Mesendoderm (in vitro differentiated cells): ENCODE measurements at regions not wholly inside any gene's neighbourhood (a gene's known extent, or its start where the extent isn't known, plus 50 kb on each side); places are given as distances from the start of the nearest gene placed in this dataset.

Experiments used
- DNase-seq: peaks from one replicate; pipeline ENCODE4 v3.0.0; 2013
- H2AK5ac ChIP-seq: 2 replicates; pipeline ENCODE4 v1.6.1; 2013; ENCODE audit warnings: low read length, inconsistent platforms
- H2BK120ac ChIP-seq: 2 replicates; pipeline ENCODE4 v1.6.1; 2013; ENCODE audit warnings: low read depth, mild to moderate bottlenecking, low read length, moderate library complexity, mixed read lengths
- H2BK15ac ChIP-seq: replicated peaks from 2 replicates; pipeline ENCODE4 v1.6.1; 2013; ENCODE audit warnings: low read depth, mild to moderate bottlenecking, moderate library complexity
- H2BK5ac ChIP-seq: 2 replicates; pipeline ENCODE4 v1.6.1; 2013; ENCODE audit warnings: low read length, inconsistent platforms
- H3K18ac ChIP-seq: 2 replicates; pipeline ENCODE4 v1.6.1; 2013; ENCODE audit warnings: mild to moderate bottlenecking, low read length, mixed read lengths
- H3K23ac ChIP-seq: one replicate; pipeline ENCODE4 v1.6.1; 2013; ENCODE audit warnings: low read length
- H3K27ac ChIP-seq: 2 replicates; pipeline ENCODE4 v1.5.1; 2013; ENCODE audit warnings: low read depth, mild to moderate bottlenecking, inconsistent platforms, low read length, moderate library complexity
- H3K27me3 ChIP-seq: 2 replicates; pipeline ENCODE4 v1.6.1; 2013; ENCODE audit warnings: low read length, control low read depth, mild to moderate bottlenecking, inconsistent platforms; ENCODE audit not compliant: insufficient read depth, poor library complexity
- H3K36me3 ChIP-seq: 2 replicates; pipeline ENCODE4 v1.6.1; 2013; ENCODE audit warnings: low read length, inconsistent platforms; ENCODE audit not compliant: control insufficient read depth, insufficient read depth
- H3K4ac ChIP-seq: one replicate; pipeline ENCODE4 v1.6.1; 2013; ENCODE audit warnings: low read depth, mild to moderate bottlenecking, low read length, moderate library complexity
- H3K4me1 ChIP-seq: 2 replicates; pipeline ENCODE4 v1.6.1; 2013; ENCODE audit warnings: low read depth, low read length, inconsistent platforms; ENCODE audit not compliant: control insufficient read depth
- H3K4me2 ChIP-seq: 2 replicates; pipeline ENCODE4 v1.6.1; 2013; ENCODE audit warnings: low read length
- H3K4me3 ChIP-seq: 2 replicates; pipeline ENCODE4 v1.5.1; 2013; ENCODE audit warnings: mild to moderate bottlenecking, low read length
- H3K56ac ChIP-seq: one replicate; pipeline ENCODE4 v1.6.1; 2013; ENCODE audit warnings: low read length
- H3K79me1 ChIP-seq: 2 replicates; pipeline ENCODE4 v1.6.1; 2013; ENCODE audit warnings: low read length, inconsistent platforms
- H3K79me2 ChIP-seq: 2 replicates; pipeline ENCODE4 v1.6.1; 2013; ENCODE audit warnings: mild to moderate bottlenecking, low read length; ENCODE audit not compliant: control insufficient read depth, insufficient read depth
- H3K9ac ChIP-seq: 2 replicates; pipeline ENCODE4 v1.6.1; 2013; ENCODE audit warnings: low read length, inconsistent platforms
- H4K5ac ChIP-seq: one replicate; pipeline ENCODE4 v1.6.1; 2013; ENCODE audit warnings: low read length
- H4K8ac ChIP-seq: one replicate; pipeline ENCODE4 v1.6.1; 2013; ENCODE audit warnings: low read depth, mild to moderate bottlenecking, control low read depth, low read length, moderate library complexity
- WGBS: extraction: QIAGEN DNeasy Blood & Tissue Kit; methylation state at CpG from one replicate; pipeline ENCODE4 v1.1.7; 2013; ENCODE audit warnings: low lambda C conversion rate, missing lambda C conversion rate; ENCODE audit not compliant: insufficient coverage; ENCODE audit errors: extremely low coverage; 5-methylcytosine and 5-hydroxymethylcytosine counted together

DNA sequence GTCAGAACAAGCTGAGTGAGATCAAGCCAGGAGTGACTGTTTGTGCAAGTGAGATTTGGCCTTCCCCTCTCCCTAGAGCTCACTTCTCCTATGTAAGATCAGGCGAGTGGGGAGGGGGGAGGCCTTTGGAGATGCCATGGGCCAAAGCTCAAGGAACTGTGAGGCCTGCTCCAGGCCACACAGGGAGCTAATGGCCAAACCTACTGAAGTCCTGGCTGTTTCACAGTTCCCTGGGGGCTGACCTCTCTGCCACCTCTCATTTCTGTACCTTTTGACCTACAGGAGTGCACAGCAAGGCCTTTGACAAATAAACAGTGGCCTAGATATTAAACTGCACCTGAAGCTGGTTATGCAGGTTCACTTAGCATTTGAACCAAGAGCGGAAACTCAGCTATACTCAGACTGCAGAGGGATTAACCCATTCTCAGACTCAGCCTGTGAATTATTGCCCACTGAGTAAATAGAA lies 235.0 kb upstream of the NT5C1B start:
- no peak for DNase-seq

DNA sequence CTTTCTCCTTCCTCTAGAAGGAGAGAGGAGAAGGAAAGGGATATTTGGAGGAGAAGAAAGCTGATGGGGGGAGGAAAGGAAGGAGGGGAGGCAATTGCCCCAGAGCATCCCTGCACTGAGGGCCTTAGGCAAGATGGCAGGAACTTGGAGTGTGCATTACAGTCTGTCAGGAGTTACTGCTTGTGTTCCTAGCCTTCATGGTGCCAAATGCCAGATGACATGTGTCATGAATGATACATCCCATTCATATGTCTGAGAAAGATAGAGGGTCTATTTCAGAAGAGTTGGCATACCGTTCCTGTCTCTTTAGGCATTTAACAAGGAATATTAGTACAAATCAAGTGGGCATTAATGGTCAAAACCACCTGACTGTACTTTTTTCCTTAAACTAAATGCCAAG lies 232.1 kb upstream of the NT5C1B start:
- Histone ChIP-seq H4K5ac (no peak overlapping the region), H2BK120ac (no peak overlapping the region), H3K18ac (no peak overlapping the region), H3K9ac (no peak overlapping the region), H2BK15ac (no peak overlapping the region), H3K23ac (no peak overlapping the region), H2AK5ac (no peak overlapping the region), H3K27ac (no peak overlapping the region), H3K56ac (no peak overlapping the region), H3K4me3 (no peak overlapping the region), H4K8ac (no peak overlapping the region), H3K27me3 (no peaks in the 10 kb centered on the region), H3K36me3 (no peaks in the 10 kb centered on the region), H3K4ac (no peak overlapping the region), H3K4me2 (no peak overlapping the region), H3K79me1 (no peaks in the 10 kb centered on the region), H2BK5ac (no peak overlapping the region), H3K4me1 (no peaks in the 10 kb centered on the region), H3K79me2 (no peaks in the 10 kb centered on the region)
- DNase-seq = no peak
- no CpG with 5 or more reads among the region's 1 CpG for WGBS

More for the DNA sequence above, 235.0 kb upstream of the NT5C1B start:
- no CpG with 5 or more reads among the region's 2 CpGs for WGBS
- Histone ChIP-seq H3K18ac (no peak overlapping the region), H3K56ac (no peak overlapping the region), H3K4me3 (no peak overlapping the region), H4K8ac (no peak overlapping the region), H2BK5ac (no peak overlapping the region), H3K4me2 (no peak overlapping the region), H2AK5ac (no peak overlapping the region), H3K79me1 (no peaks in the 10 kb centered on the region), H3K27ac (no peak overlapping the region), H3K36me3 (no peaks in the 10 kb centered on the region), H3K23ac (no peak overlapping the region), H3K79me2 (no peaks in the 10 kb centered on the region), H4K5ac (no peak overlapping the region), H3K4ac (no peak overlapping the region), H2BK120ac (no peak overlapping the region), H3K9ac (no peak overlapping the region), H3K4me1 (no peaks in the 10 kb centered on the region), H2BK15ac (no peak overlapping the region), H3K27me3 (no peaks in the 10 kb centered on the region)

DNA sequence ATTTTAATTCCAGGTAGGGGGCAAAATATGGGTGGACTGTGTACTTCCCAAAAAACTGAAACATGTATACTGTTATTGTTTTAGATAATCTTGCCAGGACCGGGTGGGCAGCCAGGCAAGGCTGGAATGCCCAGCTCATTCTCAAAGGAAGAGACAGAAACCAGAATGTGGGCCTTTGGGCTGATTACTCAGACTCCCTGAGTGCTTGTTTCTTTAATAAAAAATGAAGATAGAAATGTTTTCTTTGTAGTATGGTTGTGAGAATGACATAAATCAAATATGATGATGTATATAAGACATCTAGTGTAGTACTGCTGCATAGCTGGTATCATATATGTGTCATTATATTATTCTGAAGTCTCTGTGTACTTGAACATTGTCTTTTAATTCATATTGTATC lies 231.6 kb upstream of the NT5C1B start:
- no CpG with 5 or more reads among the region's 1 CpG for WGBS

DNA sequence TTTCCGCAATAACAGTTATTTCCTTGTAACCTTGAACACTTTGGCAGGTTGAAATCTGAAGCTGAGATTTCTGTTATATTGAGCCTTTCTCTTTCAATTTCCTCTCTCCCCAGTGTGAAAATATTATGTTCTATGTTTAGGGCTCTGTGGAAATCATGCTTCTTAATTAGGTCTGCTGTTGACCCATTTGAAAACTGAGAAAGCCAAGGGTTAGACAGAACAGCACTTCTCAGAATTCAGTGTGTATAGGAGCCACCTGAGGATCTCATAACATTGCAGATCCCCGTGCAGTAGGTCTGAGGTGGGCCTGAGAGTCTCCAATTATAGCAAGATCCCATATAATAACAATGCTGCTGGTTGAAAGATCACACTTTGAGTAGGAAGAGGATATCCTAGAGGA lies 230.2 kb upstream of the NT5C1B start:
- no peaks in the 10 kb centered on the region for H3K79me1 ChIP-seq
- H3K36me3 ChIP-seq = no peaks in the 10 kb centered on the region
- no peak for DNase-seq
- H3K23ac ChIP-seq = no peak overlapping the region
- H3K4me1 ChIP-seq = no peaks in the 10 kb centered on the region
- H3K79me2 ChIP-seq = no peaks in the 10 kb centered on the region
- no peaks in the 10 kb centered on the region for H3K27me3 ChIP-seq
- H2AK5ac ChIP-seq = no peak overlapping the region
- no peak overlapping the region for H3K9ac ChIP-seq
- H2BK120ac ChIP-seq = no peak overlapping the region
- WGBS = no CpG with 5 or more reads among the region's 2 CpGs
- H3K4me2 ChIP-seq = no peak overlapping the region
- no peak overlapping the region for H4K8ac ChIP-seq
- H3K18ac ChIP-seq = no peak overlapping the region
- H3K4me3 ChIP-seq = no peak overlapping the region
- no peak overlapping the region for H2BK15ac ChIP-seq
- no peak overlapping the region for H2BK5ac ChIP-seq
- H3K56ac ChIP-seq = no peak overlapping the region
- no peak overlapping the region for H3K4ac ChIP-seq
- H3K27ac ChIP-seq = no peak overlapping the region
- H4K5ac ChIP-seq = no peak overlapping the region

More for the DNA sequence above, 231.6 kb upstream of the NT5C1B start:
- no peaks in the 10 kb centered on the region for H3K4me1 ChIP-seq
- H3K27ac ChIP-seq = no peak overlapping the region
- H3K79me1 ChIP-seq = no peaks in the 10 kb centered on the region
- no peak for DNase-seq
- H4K8ac ChIP-seq = no peak overlapping the region
- no peak overlapping the region for H3K9ac ChIP-seq
- no peaks in the 10 kb centered on the region for H3K27me3 ChIP-seq
- H3K36me3 ChIP-seq = no peaks in the 10 kb centered on the region
- H3K4ac ChIP-seq = no peak overlapping the region
- no peak overlapping the region for H3K23ac ChIP-seq
- H4K5ac ChIP-seq = no peak overlapping the region
- H3K4me2 ChIP-seq = no peak overlapping the region
- H2BK15ac ChIP-seq = no peak overlapping the region
- H3K18ac ChIP-seq = no peak overlapping the region
- no peak overlapping the region for H3K4me3 ChIP-seq
- no peak overlapping the region for H2BK5ac ChIP-seq
- H3K79me2 ChIP-seq = no peaks in the 10 kb centered on the region
- H3K56ac ChIP-seq = no peak overlapping the region
- H2BK120ac ChIP-seq = no peak overlapping the region
- no peak overlapping the region for H2AK5ac ChIP-seq

DNA sequence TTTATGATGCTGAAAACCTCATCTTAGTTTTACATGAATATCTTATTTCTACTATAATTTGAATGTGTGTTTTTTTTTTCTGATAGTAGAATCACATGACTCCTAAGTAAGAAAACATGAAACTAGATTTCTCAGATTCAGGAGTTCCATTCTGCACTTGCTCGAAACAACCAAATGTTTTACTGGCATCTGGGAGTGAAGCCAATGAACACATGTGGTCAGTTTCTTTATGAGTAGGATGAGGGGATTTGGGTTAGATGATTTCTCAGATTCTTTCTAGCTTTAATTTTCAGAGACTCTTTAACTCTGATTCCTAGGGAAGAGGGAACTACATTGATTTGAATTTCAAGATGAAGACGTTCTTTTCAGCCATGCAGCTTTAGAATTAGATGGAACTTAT lies 225.0 kb upstream of the NT5C1B start:
- no peak overlapping the region for H3K23ac ChIP-seq
- no CpG with 5 or more reads among the region's 2 CpGs for WGBS
- no peak overlapping the region for H3K4ac ChIP-seq
- H2AK5ac ChIP-seq = no peak overlapping the region
- no peak overlapping the region for H2BK15ac ChIP-seq
- H3K4me1 ChIP-seq = no peaks in the 10 kb centered on the region
- no peak overlapping the region for H3K4me3 ChIP-seq
- H3K9ac ChIP-seq = no peak overlapping the region
- no peak overlapping the region for H3K27ac ChIP-seq
- no peak overlapping the region for H3K56ac ChIP-seq
- no peak overlapping the region for H3K4me2 ChIP-seq
- no peaks in the 10 kb centered on the region for H3K36me3 ChIP-seq
- H3K79me1 ChIP-seq = no peaks in the 10 kb centered on the region
- no peak for DNase-seq
- H2BK120ac ChIP-seq = no peak overlapping the region
- H4K8ac ChIP-seq = no peak overlapping the region
- H3K27me3 ChIP-seq = no peaks in the 10 kb centered on the region
- H2BK5ac ChIP-seq = no peak overlapping the region
- no peak overlapping the region for H4K5ac ChIP-seq
- no peaks in the 10 kb centered on the region for H3K79me2 ChIP-seq
- no peak overlapping the region for H3K18ac ChIP-seq

DNA sequence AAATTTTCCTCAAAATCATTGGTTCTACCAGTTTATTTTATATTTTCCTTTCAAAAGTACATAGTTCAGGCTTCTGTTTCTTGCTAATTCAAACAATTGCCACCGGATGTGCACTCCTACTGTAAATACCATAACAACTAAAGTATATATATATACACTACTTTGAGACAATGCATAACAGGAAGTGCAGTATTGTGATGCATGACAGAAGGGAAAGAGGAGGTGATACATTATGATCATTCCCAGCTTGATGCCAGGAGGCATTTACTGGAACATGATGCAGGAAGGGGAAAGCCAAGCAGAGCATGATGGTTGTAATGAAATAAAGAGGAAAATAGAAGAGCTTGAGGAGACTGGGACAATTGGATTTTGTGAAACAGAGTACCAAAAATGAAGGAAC lies 215.2 kb upstream of the NT5C1B start:
- no peak overlapping the region for H2AK5ac ChIP-seq
- no peak overlapping the region for H3K18ac ChIP-seq
- H3K4me2 ChIP-seq = no peak overlapping the region
- no peak overlapping the region for H3K4ac ChIP-seq
- no peak overlapping the region for H3K27ac ChIP-seq
- no peak overlapping the region for H2BK5ac ChIP-seq
- DNase-seq = no peak
- no peak overlapping the region for H3K56ac ChIP-seq
- H2BK15ac ChIP-seq = no peak overlapping the region
- no peak overlapping the region for H3K4me3 ChIP-seq
- H4K8ac ChIP-seq = no peak overlapping the region
- no peak overlapping the region for H2BK120ac ChIP-seq
- H4K5ac ChIP-seq = no peak overlapping the region
- no peaks in the 10 kb centered on the region for H3K27me3 ChIP-seq
- H3K79me1 ChIP-seq = no peaks in the 10 kb centered on the region
- no peaks in the 10 kb centered on the region for H3K79me2 ChIP-seq
- H3K9ac ChIP-seq = no peak overlapping the region
- WGBS = no CpG with 5 or more reads among the region's 1 CpG
- no peak overlapping the region for H3K23ac ChIP-seq
- H3K4me1 ChIP-seq = no peaks in the 10 kb centered on the region
- no peaks in the 10 kb centered on the region for H3K36me3 ChIP-seq
